GM23248 (cell line): ENCODE measurements at regions not wholly inside any gene's neighbourhood (a gene's known extent, or its start where the extent isn't known, plus 50 kb on each side); places are given as distances from the start of the nearest gene placed in this dataset.

Source experiments
- EZH2 ChIP-seq: fragments of 200-600 bp; sonication (generic); IDR thresholded peaks from 2 replicates; pipeline ENCODE4 v1.6.1; 2018; ENCODE audit warnings: antibody characterized with exemption, mild to moderate bottlenecking; ENCODE audit not compliant: insufficient read depth, poor library complexity, severe bottlenecking
- EZH2phosphoT487 ChIP-seq: fragments of 200-600 bp; sonication (generic); IDR thresholded peaks from 2 replicates; pipeline ENCODE4 v1.6.1; 2018; ENCODE audit warnings: antibody characterized with exemption, moderate library complexity, mild to moderate bottlenecking, low read depth; ENCODE audit not compliant: insufficient read depth

GRCh38 chr6:112697265-112697664, 350.1 kb downstream of the RFPL4B start:
- TF ChIP-seq EZH2 (no peak), EZH2phosphoT487 (no peak)
